Stimulated activated CD4-positive, alpha-beta T cell treated with anti-CD3 and anti-CD28 coated beads, Interleukin-1b, Interleukin-23, amount 100 ng/mL, for 4 hours (primary cell): ENCODE measurements at regions not wholly inside any gene's neighbourhood (a gene's known extent, or its start where the extent isn't known, plus 50 kb on each side); places are given as distances from the start of the nearest gene placed in this dataset.

ENCODE experiments used
- DNase-seq, 2 donors: peaks; one replicate each; pipeline ENCODE4 v3.0.0-alpha.2; 2020; ENCODE audit warnings: low read depth in 2 of 2

DNA sequence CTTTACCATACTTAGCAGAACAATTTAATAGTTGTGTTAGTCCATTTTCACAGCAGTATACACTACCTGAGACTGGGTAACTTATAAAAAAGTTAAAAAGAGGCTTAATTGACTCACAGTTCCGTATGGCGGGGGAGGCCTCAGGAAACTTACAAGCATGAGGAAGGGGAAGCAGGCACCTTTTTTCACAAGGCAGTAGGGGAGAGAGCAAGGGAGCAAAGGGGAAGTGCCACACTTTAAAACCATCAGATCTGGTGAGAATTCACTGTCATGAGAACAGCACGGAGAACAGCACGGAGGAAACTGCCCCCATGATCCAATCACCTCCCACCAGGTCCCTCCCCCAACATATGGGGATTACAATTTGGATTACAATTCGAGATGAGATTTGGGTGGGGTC, 269.9 kb downstream of the MTRR start:
- no peak for DNase-seq

DNA sequence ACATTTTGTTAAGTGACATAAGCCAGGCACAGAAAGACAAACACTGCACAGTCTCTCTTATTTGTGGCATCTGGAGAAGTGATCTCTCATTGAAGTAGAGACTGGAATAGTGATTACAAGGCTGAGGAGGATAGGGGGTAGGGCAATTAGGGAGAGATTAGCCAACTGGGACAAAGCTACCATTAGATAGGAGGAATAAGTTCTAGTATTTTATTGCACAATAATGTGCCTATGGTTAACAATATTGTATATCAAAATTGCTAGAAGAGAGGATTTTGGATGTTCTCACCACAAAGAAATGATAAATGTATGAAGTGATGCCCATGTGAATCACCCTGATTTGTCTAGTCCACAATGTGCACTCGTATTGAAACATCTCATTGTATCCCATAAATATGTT, 281.8 kb downstream of the MTRR start:
- DNase-seq = no peak

DNA sequence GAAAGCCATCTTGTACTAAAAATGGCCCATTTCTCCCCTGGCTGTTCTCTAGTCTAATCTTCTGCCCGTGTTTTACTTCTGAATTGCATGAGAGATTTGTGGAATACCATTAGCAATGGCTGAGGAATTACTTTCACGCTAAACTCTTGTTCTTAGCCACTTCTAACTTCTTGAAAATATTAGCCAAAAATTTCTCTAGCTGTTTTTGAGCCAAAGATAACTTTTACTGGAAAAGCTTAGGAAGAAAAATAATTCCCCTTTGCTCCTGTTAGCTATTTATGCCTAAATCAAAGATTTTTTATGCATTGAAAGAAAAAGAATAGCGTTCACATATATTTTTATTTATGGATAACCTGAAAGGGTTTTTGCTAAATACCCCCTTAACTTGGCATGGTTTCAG, 287.8 kb downstream of the MTRR start:
- no peak for DNase-seq

DNA sequence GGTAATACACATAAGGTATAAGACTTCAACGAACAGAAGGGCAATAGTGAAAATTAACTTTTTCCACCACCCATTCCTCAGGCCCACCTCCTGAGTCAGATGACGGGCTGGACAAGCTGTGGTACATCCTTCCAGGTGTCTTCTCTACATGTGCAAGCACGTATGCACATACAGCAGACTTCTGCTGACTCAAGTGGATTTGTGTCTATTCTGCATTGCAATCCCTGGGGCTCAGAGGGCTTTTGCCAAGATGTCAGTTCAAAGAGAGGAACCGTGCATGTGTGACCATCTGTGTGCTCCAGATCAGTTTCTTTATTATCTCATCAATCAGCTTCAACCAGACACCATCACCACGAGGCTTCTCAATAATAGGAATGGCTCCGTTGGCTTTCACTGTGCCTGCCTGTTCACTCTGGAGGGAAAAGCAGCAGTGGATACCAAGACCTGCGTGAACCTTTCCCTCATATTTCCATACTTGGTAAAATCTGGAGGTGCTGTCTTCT, 288.4 kb downstream of the MTRR start:
- DNase-seq = no peak

DNA sequence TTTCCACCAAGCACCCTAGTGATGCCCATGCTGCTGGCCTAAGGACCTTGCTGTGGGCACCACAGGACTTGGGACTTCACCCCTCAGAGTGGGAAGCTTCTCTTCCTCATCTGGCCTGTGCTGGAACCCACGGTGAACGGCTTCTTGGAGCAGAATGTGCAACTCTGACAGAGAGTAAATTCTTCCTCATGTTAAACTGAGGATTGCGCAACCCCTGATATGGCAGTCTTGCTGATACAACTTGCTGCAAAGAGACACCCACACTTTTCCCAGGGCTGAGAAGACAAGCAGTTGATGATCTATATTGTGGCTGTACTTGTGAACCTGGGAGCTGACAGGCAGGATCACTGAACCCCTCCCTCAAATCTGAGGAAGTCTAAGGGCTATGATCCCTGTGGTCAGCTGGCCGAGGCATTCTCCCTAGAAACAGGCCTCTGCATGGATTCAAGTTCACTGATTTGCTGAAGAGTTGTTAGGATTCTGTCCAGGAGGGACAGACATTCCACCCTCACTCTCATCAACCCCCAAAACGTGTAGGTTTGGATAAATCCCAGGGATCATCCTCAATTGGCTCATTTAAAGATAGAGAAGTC, 307.2 kb downstream of the MTRR start:
- DNase-seq = no peak

DNA sequence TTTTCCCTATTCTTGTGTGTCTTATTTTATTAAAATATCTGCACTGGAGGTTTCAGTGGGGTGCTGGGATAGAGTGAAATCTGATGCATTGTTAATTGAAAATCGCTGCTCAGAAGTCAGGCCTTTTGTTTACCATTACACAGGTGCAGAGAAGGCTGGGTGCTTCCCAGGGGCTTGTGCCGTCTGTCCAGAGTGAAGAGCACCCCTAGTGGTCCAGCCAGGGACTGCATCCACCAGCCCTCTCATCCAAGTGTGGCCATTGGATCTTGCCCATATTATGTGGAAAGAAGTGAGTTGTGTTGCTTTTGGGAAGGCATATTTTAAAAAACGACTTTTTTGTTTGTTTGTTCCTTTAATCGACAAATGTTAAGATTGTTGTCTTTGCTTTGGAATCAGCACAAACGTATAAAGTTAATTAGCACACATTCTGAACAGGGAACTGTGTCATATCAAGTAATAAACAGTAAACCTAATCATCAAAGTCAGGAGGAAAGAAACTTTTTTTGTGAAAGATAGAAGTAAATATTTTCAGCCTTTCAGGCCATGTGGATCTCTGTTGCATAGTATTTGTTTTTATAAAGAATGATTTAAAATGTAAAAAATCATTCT, 315.6 kb downstream of the MTRR start:
- DNase-seq = peak in 1 of 2 donors; percentile 18

DNA sequence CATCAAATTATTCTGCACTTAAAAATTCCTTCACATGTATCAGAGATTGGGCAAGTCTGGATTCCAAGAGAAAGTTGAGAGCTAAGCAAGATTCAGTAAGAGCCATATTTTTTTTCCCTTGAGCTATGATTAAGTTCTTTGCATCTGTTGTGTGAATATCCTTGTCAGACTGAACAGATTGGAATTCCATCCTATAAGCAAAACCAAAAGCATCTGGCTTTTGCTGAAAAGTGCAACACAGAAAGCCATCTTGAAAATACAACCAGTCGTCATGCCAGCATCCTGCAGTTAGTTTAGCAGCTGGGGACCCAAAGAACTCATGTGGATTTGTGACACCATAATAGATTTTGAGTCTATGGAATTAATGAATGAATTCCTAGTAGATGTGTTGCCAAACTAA, 316.9 kb downstream of the MTRR start:
- no peak for DNase-seq

DNA sequence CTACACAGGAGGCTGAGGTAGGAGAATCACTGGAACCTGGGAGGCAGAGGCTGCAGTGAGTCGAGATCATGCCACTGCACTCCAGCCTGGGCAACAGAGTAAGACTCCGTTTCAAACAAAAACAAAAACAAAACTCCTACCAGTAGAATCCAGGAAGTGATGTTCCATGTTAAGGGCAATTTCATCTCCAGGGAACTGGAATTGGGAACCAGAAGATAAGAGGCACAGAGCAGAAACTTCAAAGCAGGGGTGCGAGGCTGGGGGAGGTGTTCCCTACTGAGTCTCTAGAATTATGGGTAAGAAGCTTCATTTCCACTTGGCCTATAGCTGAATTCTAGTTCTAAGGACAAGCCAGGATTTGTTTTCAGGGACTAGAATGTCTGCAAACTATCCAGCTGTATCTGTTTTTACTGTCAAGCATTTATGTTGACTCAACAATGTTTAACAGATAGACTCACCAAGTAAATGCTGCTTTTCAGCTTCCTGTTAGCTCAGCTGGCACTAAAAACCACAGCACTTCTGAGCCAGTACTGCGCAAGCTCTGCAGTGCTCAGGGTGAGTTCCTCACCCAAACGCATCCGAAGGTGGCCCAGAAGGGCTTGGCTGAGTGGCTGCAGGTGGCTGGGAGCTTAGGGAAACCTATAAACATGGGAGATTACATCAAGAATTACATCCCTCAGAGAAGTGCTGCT, 320.1 kb downstream of the MTRR start:
- DNase-seq = no peak

DNA sequence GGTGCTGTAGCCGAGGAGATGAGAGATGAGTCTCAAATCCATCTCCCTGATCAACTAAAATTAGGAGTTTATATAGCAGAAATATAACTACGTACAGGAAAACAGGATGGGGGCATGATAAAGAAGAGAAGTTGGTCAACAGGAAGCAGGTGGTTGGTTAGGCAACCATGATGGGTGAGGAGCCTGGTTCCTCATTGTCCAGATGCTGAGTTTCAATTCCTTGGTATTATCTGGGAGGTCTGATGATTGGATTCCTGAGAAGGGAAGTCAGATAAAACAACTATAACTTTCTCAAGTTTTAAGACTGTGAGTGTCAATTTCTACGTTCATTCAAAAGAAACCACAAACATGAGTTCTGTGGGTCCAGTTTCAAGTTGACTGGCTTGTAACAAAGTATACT, 323.9 kb downstream of the MTRR start:
- no peak for DNase-seq

DNA sequence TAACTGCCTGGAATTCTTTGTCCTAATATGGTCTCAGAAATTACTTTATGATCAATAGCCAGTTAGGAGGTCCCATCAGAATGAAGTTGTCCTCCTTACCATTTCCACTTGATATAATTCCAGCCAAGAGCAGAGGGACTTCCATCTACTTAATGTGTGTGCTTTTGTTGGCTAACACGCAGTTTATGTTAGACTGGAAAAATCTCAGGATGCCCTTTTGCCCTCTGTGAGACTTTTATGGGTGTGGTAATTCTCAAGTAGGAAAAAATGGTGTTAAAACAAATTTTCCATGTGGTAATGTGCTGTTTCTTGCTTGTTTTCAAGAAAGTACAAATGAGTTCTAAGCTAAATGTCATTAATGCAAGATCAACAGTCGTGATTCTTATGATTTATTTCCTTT, 327.1 kb downstream of the MTRR start:
- DNase-seq = no peak

DNA sequence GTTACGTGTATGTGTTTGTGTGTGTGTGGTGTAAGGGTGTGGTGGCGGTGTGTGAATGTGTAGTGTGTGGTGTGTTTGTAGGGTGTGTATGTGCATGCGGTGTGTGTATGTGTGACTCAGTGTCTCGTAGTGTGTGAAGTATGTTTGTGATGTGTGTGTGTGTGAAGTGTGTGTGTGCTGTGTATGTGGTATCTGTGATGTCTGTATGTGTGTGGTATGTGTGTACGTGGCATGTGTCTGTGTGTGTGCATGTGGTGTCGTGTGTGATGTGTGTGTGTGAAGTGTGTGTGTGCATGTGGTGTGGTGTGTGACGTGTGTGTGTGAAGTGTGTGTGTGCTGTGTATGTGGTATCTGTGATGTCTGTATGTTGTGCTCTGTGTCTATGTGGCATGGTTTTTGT, 339.4 kb downstream of the MTRR start:
- DNase-seq = no peak

DNA sequence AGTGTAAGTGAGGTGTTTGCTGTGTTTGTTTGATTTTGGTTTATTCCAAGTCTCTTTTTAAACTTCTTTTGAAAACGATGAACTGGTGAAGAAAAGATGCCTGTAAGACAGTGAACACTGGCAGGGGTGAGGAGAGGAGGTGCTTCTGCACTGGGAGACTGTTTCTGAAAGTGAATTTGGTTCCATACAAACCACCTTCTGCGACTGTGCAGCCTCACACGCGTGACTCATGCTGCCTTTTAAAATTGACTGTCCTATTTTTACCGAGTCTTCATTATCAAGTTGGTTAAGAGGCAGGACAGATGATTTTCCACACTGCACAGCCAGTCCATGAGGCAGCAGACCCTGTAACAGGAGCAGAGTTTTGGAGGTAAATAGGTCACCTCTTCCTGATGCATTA, 340.6 kb downstream of the MTRR start:
- DNase-seq = no peak

DNA sequence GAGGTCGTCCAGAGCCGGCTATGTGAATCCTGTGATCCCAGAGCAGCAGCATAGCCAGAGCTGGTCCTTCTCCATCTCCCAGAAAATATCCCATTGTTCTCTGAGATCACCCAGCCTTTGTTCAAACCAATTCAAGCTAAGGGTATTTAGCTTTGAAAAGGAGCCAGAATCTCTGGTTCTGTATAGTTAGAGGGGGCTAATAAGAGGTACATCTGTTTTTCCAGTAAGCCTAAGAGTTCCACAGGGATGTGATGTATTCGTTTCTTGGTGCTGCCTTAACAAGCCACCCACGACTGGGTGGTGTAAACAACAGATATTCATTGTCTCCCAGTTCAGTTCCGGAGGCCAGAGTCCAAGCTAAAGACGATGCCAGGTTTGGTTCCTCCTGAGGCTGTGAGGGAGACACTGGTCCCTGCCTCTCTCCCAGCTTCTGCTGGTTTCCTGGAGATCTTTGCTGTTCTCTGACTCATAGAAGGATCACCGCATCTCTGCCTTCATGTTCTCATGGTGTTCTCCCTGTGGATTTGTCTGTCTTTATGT, 344.8 kb downstream of the MTRR start:
- no peak for DNase-seq

DNA sequence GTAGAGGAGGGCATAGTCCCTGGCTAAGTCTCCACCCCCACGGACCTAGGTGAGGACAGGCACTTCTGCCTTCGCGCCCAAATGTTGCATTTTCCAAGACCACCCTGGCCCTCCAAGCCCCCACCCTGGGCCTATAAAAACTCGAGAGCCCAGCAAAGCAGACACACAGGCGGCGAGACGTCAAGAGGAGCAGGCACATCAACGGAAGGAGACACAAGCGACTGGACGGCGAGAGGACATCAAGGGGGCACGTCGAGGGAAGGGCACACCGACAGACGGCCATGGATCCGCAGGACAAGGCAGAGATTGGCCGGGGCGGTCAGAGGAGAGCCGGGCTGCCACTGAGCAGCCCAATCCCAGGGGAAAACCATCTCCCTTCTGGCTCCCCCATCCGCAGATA, 348.0 kb downstream of the MTRR start:
- DNase-seq = no peak

DNA sequence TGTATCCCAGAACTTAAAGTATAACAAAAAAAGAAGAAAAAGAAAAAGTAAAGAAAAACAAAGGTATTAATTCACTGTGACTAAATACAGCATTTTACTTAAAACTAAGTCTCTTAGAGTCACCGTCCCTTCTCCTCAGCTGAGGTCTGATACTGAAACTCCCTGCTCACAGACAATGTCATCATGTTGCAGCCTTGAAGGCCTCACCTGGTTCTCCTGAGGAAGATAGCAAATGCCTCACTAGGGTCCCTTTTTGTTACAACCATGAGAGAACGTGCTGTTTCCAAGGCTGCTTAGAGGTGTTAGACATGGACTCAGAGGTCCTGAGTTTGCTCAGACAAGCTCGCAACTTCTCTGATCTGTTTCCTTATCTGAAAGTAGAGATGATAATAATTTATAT, 357.2 kb downstream of the MTRR start:
- DNase-seq = no peak

DNA sequence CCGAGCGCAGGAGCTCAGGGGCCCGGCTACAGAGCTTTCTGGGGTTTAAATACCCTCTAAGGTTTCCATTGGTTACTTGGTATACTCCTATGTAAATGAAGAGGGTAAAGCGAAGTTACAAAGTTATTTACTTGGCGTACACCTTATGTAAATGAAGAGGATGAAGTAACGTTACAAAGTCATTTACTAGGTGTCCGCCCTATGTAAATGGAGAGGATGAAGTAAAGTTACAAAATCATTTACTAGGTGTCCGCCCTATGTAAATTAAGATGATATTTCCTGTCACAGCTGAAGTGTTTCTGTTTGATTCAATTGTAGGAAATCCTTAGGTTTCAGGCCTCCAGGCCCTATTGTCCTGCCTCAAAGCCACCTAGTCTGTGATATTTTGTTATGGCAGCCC, 358.2 kb downstream of the MTRR start:
- DNase-seq = no peak

DNA sequence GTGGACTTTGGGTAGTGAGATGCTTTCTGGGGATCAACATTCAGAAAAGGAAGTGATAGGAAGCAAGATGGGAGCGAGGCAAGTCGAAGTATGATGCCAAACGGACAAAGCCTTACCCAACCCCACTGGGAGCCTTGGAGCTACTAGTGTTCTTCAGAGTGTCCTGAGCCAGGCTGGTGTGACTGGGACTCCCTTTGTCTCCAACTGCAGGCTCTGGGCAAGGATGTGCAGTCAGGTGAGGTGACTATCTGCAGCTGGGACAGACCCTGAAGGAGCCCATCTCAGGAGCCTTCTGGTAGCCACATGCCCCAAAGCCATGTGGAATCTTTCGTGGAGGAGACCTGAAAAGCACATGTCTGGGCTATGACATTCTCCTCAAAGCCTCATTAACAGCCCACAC, 360.6 kb downstream of the MTRR start:
- DNase-seq = no peak

DNA sequence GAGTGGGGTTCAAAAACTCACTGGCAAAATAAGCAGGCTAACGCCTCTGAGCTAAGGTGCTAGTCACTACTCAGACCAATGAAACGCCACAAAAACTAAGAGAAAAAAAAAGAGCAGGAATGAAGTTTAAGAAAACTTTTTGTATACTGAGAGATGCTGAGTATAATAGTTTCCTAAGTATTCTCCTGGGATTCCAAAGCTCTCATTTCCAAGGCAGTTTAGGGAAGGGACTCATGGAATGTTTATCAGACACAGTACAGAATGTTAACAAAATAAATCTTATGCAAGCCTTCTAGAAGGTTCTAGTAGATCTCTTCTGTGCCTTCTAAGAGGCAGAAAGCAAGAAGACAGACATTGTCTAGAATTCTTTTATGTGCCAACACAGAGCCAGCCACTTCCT, 361.9 kb downstream of the MTRR start:
- DNase-seq = no peak

DNA sequence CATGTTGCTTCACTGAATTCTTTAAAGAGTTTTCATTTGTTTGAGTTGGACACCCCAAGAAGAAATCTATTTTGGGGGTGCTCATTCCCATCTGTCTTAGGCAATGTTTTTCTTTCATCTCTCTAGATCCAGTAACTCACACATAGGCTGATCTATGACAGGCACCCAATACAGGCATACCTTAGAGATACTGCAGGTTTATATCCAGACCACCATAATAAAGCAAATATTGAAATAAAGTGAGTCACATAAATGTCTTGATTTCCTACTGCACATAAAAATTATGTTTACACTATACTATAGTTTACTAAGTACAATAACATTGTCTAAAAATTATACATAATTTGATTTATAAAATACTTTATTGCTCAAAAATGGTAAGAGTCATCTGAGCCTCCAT, 364.5 kb downstream of the MTRR start:
- no peak for DNase-seq

DNA sequence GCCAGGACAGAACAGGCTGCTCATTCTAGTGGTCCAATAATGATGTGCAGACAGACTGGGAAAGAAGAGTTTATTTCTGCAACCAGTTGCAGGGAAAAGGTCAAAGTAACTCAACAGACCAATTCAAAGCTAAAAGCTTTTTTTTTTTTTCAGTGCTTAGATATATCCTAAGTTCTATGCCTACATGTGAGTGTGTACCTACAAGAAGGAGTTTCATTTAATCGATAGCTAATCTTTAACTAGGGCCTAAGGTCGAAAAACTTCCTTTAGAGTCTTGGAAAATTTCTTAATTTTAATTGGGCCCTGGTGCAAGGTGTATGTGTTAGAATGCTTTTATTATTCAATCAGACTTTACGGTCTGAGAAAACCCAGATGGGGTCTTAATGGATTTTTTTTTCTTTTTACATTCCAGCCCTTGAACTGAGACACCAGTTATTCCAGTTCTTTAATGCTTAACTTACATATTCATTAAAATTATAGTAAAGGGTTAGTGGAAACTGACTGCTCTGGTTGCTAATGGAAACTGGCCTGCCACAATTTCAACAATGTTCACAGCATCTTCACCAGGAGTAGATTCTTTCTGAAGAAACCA, 365.3 kb downstream of the MTRR start:
- no peak for DNase-seq

DNA sequence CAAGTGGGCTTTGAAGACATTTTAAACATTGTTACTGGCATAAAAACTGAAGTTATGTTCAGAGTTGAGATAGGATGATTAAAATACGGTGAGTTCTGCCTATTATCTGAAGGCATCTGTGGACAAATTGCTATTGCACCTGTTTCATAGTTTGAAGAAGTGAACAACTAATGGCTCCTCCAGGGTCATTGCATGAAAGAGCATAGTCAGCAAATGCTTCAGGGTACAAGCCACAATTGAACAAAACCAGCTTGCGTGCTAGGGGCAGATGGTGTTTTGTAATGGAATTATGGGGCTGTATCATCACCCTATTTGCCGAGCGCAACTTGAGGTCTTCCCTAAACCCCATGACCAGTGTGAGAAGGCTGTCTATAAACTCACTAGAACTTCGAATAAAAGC, 369.1 kb downstream of the MTRR start:
- DNase-seq = no peak

DNA sequence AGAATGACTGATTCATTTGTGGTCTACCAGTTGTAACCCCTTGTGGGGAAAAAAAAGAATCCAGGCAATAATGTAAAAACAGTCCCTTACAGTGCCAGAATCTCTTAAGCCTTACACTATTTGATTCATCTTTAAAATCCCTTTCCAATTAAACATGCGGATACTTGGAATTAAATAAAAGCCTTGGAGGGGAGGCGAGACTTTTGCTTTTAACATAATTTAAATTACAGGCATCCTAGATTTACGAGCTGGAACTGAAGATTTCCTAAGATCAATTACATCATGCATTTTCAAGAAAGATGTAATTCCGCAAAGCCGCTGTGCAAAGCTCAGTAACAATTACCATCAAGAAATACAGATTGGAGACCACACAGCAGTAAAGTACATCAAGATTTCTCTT, 370.2 kb downstream of the MTRR start:
- no peak for DNase-seq

DNA sequence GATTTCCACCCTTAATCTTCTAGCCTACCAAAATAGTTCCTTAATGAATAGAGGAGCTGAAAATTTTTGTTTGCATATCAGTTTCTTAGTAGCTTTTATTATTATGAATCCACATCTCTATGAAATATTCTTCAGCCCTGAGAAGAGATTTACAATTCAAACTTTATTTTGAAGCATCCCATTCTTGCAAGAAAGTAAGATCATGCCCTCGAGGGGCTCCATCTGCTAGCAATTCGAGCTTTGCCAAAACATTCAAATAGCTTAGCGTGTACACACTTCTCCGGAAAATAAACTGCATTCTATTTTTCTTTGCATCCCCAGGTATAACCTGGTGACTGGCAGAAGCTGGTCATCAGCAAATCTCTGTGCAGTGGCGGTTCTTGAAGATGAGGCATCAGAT, 370.7 kb downstream of the MTRR start:
- no peak for DNase-seq
